Neural cell (in vitro differentiated cells): ENCODE measurements at regions not wholly inside any gene's neighbourhood (a gene's known extent, or its start where the extent isn't known, plus 50 kb on each side); places are given as distances from the start of the nearest gene placed in this dataset.

Experiments used
- EP300 ChIP-seq: fragments of 450-650 bp; conservative IDR thresholded peaks from 2 replicates; pipeline ENCODE4 v1.6.1; 2014; ENCODE audit warnings: antibody characterized with exemption, mild to moderate bottlenecking, moderate library complexity; ENCODE audit not compliant: poor library complexity, severe bottlenecking
- POLR2AphosphoS5 ChIP-seq: IDR thresholded peaks from 2 replicates; pipeline ENCODE4 v1.6.1; 2012
- SMC3 ChIP-seq: fragments of 450-650 bp; conservative IDR thresholded peaks from 2 replicates; pipeline ENCODE4 v1.6.1; 2014; ENCODE audit warnings: antibody characterized with exemption, mild to moderate bottlenecking, moderate library complexity; ENCODE audit not compliant: poor library complexity
- TF ChIP-seq, protein P1 (sequence below): fragments of 450-650 bp; IDR thresholded peaks from 2 replicates; pipeline ENCODE4 v1.5.1; 2014; ENCODE audit warnings: antibody characterized with exemption, mild to moderate bottlenecking, moderate library complexity; ENCODE audit not compliant: poor library complexity, severe bottlenecking

DNA sequence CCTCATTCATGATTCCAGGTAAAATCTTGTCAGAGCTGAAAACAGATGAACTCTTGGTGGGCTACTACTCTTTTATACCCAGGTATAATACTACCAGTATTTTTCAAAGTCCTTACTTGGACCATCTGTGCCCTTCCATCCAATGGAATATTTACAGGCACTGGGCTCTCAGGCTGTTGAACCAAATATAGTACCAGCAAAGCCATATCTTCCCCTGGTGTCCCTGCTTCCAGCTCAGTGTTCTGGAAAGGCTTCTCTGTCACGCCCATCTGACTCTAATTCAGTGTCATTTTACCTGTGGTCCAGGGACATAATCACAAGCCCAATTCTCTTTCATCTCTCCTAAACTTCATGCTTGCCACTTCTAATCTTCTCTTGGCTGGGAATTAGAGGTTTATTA lies 119.2 kb upstream of the STK17B start:
- no peak for TF ChIP-seq POLR2AphosphoS5
- TF ChIP-seq, protein P1, sequence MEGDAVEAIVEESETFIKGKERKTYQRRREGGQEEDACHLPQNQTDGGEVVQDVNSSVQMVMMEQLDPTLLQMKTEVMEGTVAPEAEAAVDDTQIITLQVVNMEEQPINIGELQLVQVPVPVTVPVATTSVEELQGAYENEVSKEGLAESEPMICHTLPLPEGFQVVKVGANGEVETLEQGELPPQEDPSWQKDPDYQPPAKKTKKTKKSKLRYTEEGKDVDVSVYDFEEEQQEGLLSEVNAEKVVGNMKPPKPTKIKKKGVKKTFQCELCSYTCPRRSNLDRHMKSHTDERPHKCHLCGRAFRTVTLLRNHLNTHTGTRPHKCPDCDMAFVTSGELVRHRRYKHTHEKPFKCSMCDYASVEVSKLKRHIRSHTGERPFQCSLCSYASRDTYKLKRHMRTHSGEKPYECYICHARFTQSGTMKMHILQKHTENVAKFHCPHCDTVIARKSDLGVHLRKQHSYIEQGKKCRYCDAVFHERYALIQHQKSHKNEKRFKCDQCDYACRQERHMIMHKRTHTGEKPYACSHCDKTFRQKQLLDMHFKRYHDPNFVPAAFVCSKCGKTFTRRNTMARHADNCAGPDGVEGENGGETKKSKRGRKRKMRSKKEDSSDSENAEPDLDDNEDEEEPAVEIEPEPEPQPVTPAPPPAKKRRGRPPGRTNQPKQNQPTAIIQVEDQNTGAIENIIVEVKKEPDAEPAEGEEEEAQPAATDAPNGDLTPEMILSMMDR = no peak
- no peak for TF ChIP-seq SMC3
- TF ChIP-seq EP300 = no peak
